Keratinocyte (primary cell): ENCODE measurements at regions not wholly inside any gene's neighbourhood (a gene's known extent, or its start where the extent isn't known, plus 50 kb on each side); places are given as distances from the start of the nearest gene placed in this dataset.

Experiments used
- EZH2 ChIP-seq: IDR thresholded peaks from one replicate; pipeline ENCODE4 v1.6.1; 2012; ENCODE audit warnings: inconsistent platforms, mild to moderate bottlenecking, low read length, moderate library complexity
- TF ChIP-seq, protein P1 (sequence below), 3 experiments: IDR thresholded peaks in 1 of 3; conservative IDR thresholded peaks in 1 of 3; optimal IDR thresholded peaks in 1 of 3; 2 replicates in 2 of 3; 3 replicates in 1 of 3; pipeline versions ENCODE3 to v1.5.1; 2011; ENCODE audit warnings: low read length in 3 of 3, mild to moderate bottlenecking in 3 of 3, moderate library complexity in 2 of 3, control low read depth in 1 of 3, inconsistent platforms in 1 of 3; ENCODE audit not compliant: insufficient read depth in 2 of 3; ENCODE audit errors: extremely low read depth in 1 of 3

DNA sequence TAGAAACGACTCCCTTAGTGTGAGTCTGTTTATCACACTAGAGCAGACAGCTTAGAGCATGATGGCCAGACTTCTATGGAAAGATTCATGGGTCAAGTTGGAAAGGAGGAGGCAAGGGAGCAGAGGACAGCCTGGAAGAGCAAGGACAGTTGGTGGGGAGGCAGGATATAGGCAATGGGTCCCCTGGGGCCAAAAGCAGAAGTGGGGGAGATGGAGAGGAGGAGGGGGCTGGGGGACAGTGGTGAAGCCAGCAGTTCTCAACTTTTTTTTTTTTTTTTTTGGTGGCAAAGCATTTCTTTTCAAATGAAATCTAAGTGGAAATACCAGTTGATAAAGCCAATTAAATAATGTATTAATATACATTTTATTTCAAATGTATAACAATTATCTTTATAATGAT is 197.9 kb downstream of the HRH4 start:
- TF ChIP-seq, protein P1, sequence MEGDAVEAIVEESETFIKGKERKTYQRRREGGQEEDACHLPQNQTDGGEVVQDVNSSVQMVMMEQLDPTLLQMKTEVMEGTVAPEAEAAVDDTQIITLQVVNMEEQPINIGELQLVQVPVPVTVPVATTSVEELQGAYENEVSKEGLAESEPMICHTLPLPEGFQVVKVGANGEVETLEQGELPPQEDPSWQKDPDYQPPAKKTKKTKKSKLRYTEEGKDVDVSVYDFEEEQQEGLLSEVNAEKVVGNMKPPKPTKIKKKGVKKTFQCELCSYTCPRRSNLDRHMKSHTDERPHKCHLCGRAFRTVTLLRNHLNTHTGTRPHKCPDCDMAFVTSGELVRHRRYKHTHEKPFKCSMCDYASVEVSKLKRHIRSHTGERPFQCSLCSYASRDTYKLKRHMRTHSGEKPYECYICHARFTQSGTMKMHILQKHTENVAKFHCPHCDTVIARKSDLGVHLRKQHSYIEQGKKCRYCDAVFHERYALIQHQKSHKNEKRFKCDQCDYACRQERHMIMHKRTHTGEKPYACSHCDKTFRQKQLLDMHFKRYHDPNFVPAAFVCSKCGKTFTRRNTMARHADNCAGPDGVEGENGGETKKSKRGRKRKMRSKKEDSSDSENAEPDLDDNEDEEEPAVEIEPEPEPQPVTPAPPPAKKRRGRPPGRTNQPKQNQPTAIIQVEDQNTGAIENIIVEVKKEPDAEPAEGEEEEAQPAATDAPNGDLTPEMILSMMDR (optimal IDR thresholded peaks at IDR 0.05 in 1 of 3, IDR thresholded peaks at IDR 0.05 in 1 of 3, conservative IDR thresholded peaks at IDR 0.05 in 1 of 3; ENCODE audit: extremely low read depth in 1 of 3, insufficient read depth in 2 of 3, low read length in 3 of 3) = no peak
- no peak for TF ChIP-seq EZH2
